ENCODE measurements at regions not wholly inside any gene's neighbourhood (a gene's known extent, or its start where the extent isn't known, plus 50 kb on each side); places are given as distances from the start of the nearest gene placed in this dataset.
"Not testable (repeated sequence)": the region's sequence is repeated elsewhere in the genome, so short reads cannot be mapped to it uniquely, and the experiment has no call there.

GRCh38 chr14:41549821-41550607 is 56.7 kb upstream of the LRFN5 start:
- DNase-seq (ENCODE audit: low read depth), result peak; percentile 5

- no peak for DNase-seq (ENCODE audit: low read depth)
Measured at GRCh38 chr14:41549282-41549681, 57.4 kb upstream of the LRFN5 start.

- DNase-seq (ENCODE audit: low read depth), result no peak
Measured at GRCh38 chr14:41548666-41549065, 58.0 kb upstream of the LRFN5 start.

GRCh38 chr14:41541333-41541732 is 65.3 kb upstream of the LRFN5 start:
- DNase-seq (ENCODE audit: low read depth), result no peak

GRCh38 chr14:41532255-41532654 is 74.4 kb upstream of the LRFN5 start:
- no peak for DNase-seq (ENCODE audit: low read depth)

GRCh38 chr14:41521891-41522290 is 84.8 kb upstream of the LRFN5 start:
- DNase-seq (ENCODE audit: low read depth), result no peak

GRCh38 chr14:41518030-41518429 is 88.6 kb upstream of the LRFN5 start:
- not testable (repeated sequence) for DNase-seq (ENCODE audit: low read depth)

- DNase-seq (ENCODE audit: low read depth), result no peak
Measured at GRCh38 chr14:41506552-41506951, 100.1 kb upstream of the LRFN5 start.

GRCh38 chr14:41505491-41505890 is 101.2 kb upstream of the LRFN5 start:
- DNase-seq (ENCODE audit: low read depth), result no peak

GRCh38 chr14:41498959-41499358 is 107.7 kb upstream of the LRFN5 start:
- no peak for DNase-seq (ENCODE audit: low read depth)

- no peak for DNase-seq (ENCODE audit: low read depth)
Measured at GRCh38 chr14:41490323-41490722, 116.4 kb upstream of the LRFN5 start.

- DNase-seq (ENCODE audit: low read depth), result no peak
Measured at GRCh38 chr14:41489315-41489972, 117.2 kb upstream of the LRFN5 start.

- DNase-seq (ENCODE audit: low read depth), result no peak
Measured at GRCh38 chr14:41488401-41488800, 118.3 kb upstream of the LRFN5 start.

GRCh38 chr14:41482861-41483260 is 123.8 kb upstream of the LRFN5 start:
- no peak for DNase-seq (ENCODE audit: low read depth)

GRCh38 chr14:41476526-41476925 is 130.2 kb upstream of the LRFN5 start:
- DNase-seq (ENCODE audit: low read depth), result no peak

- no peak for DNase-seq (ENCODE audit: low read depth)
Measured at GRCh38 chr14:41461380-41461779, 145.3 kb upstream of the LRFN5 start.

GRCh38 chr14:41457393-41457792 is 149.3 kb upstream of the LRFN5 start:
- DNase-seq (ENCODE audit: low read depth), result no peak

- DNase-seq (ENCODE audit: low read depth), result no peak
Measured at GRCh38 chr14:41449066-41449465, 157.6 kb upstream of the LRFN5 start.

- no peak for DNase-seq (ENCODE audit: low read depth)
Measured at GRCh38 chr14:41446008-41446407, 160.7 kb upstream of the LRFN5 start.

GRCh38 chr14:41423503-41423902 is 183.2 kb upstream of the LRFN5 start:
- no peak for DNase-seq (ENCODE audit: low read depth)

- not testable (repeated sequence) for DNase-seq (ENCODE audit: low read depth)
Measured at GRCh38 chr14:41421308-41421707, 185.4 kb upstream of the LRFN5 start.

- DNase-seq (ENCODE audit: low read depth), result no peak
Measured at GRCh38 chr14:41419709-41420108, 187.0 kb upstream of the LRFN5 start.

- no peak for DNase-seq (ENCODE audit: low read depth)
Measured at GRCh38 chr14:41418851-41419250, 187.8 kb upstream of the LRFN5 start.

- no peak for DNase-seq (ENCODE audit: low read depth)
Measured at GRCh38 chr14:41409806-41410205, 196.9 kb upstream of the LRFN5 start.

Data from HS-5 (cell line).